C4-2B (cell line): ENCODE measurements at regions not wholly inside any gene's neighbourhood (a gene's known extent, or its start where the extent isn't known, plus 50 kb on each side); places are given as distances from the start of the nearest gene placed in this dataset.

Experiments
- ZFX ChIP-seq: fragments of 450-650 bp; IDR thresholded peaks from 2 replicates; pipeline ENCODE4 v1.6.1; 2017
- TF ChIP-seq, protein P1 (sequence below): fragments of 450-650 bp; conservative IDR thresholded peaks from 2 replicates; pipeline ENCODE4 v1.5.1; 2017; ENCODE audit warnings: mild to moderate bottlenecking

DNA sequence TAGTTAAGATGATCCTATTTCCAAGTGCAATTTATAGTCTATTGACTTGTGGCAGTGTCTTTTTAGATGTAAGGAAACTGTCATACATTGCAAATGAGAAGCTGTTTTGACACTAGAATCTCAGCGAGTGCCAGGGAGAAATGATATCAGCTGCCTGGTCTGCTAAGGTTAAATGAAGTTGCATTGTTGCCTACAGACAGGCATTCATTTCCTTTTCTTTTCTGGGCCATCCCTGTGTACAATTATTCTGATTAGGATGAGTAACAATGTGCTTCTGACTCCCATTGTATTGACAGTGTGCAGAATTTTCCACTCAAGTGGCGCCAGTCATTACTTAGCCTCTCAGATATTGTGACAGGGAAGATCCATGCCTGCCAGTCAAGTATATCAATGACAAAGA lies 231.2 kb downstream of the GPAT3 start:
- TF ChIP-seq, protein P1, sequence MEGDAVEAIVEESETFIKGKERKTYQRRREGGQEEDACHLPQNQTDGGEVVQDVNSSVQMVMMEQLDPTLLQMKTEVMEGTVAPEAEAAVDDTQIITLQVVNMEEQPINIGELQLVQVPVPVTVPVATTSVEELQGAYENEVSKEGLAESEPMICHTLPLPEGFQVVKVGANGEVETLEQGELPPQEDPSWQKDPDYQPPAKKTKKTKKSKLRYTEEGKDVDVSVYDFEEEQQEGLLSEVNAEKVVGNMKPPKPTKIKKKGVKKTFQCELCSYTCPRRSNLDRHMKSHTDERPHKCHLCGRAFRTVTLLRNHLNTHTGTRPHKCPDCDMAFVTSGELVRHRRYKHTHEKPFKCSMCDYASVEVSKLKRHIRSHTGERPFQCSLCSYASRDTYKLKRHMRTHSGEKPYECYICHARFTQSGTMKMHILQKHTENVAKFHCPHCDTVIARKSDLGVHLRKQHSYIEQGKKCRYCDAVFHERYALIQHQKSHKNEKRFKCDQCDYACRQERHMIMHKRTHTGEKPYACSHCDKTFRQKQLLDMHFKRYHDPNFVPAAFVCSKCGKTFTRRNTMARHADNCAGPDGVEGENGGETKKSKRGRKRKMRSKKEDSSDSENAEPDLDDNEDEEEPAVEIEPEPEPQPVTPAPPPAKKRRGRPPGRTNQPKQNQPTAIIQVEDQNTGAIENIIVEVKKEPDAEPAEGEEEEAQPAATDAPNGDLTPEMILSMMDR = no peak
- no peak for TF ChIP-seq ZFX
